D721Med (cell line): ENCODE measurements at regions not wholly inside any gene's neighbourhood (a gene's known extent, or its start where the extent isn't known, plus 50 kb on each side); places are given as distances from the start of the nearest gene placed in this dataset.
"Not testable (repeated sequence)": the region's sequence is repeated elsewhere in the genome, so short reads cannot be mapped to it uniquely, and the experiment has no call there.

Source experiments
- DNase-seq: peaks from one replicate; pipeline ENCODE4 v3.0.0; 2011; ENCODE audit warnings: low spot score; ENCODE audit not compliant: insufficient read length
- FAIRE-seq: peaks from 2 replicates; lab custom pipeline; 2011; peaks lifted over from hg19 to GRCh38; lab: Jason Lieb, UNC
- CTCF ChIP-seq: IDR thresholded peaks from 2 replicates; pipeline ENCODE4 v1.5.1; 2012; ENCODE audit warnings: mild to moderate bottlenecking, control low read depth; ENCODE audit not compliant: insufficient read depth; ENCODE audit errors: missing control alignments

- no peak for TF ChIP-seq CTCF
- no peak for FAIRE-seq
- no peak for DNase-seq
These were observed 69.4 kb upstream of the HCN1 start for GRCh38 chr5:45765561-45765960.

GRCh38 chr5:45750574-45750973 is 54.4 kb upstream of the HCN1 start:
- FAIRE-seq (no peak), DNase-seq (no peak)
- no peak for TF ChIP-seq CTCF

GRCh38 chr5:45748511-45748910 is 52.3 kb upstream of the HCN1 start:
- not testable (repeated sequence) for DNase-seq

More at GRCh38 chr5:45748511-45748910, 52.3 kb upstream of the HCN1 start:
- FAIRE-seq, result not testable (repeated sequence)
